ENCODE measurements at regions not wholly inside any gene's neighbourhood (a gene's known extent, or its start where the extent isn't known, plus 50 kb on each side); places are given as distances from the start of the nearest gene placed in this dataset.

DNA sequence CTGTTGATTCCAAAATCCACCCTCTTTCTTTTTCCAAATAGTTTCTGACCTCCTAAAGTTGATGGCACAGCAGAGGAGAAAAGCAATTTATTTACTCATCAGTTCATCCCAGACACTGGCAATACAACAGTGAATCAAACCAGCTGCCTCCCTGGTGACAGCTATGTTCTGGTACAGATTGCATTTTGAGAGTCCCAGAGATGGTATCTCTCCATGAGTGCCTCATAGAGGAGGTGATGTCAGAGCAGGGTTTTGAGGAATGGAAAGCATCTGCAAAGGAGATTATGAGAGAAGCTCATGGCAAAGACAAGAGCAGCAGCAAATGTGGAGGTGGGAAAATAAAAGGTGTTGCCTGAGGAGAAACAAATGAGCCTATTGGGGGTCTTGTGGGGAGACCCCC, 377.2 kb downstream of the MN1 start (continued):
- TF ChIP-seq BCL11A (IDR thresholded peaks at IDR 0.05; ENCODE audit: low read depth in 2 of 2, low read length in 2 of 2) (no peak), NANOG (IDR thresholded peaks at IDR 0.05; ENCODE audit: insufficient read depth, low read depth, low read length, poor library complexity, severe bottlenecking) (no peak), CBX5 (IDR thresholded peaks at IDR 0.05; ENCODE audit: low read depth, low read length) (no peak), HDAC2 (IDR thresholded peaks at IDR 0.05; ENCODE audit: borderline replicate concordance in 1 of 2, low read depth in 2 of 2, low read length in 2 of 2) (no peak), RFX5 (IDR thresholded peaks at IDR 0.05; ENCODE audit: borderline replicate concordance, low read depth, low read length) (no peak), FOSL1 (IDR thresholded peaks at IDR 0.05; ENCODE audit: insufficient read depth, low read depth, low read length) (no peak), JUND (IDR thresholded peaks at IDR 0.05; ENCODE audit: low read length) (no peak), POLR2A (IDR thresholded peaks at IDR 0.05; ENCODE audit: control extremely low read depth in 1 of 2, low read depth in 2 of 2, low read length in 2 of 2) (no peak)
- TF ChIP-seq, protein P1, sequence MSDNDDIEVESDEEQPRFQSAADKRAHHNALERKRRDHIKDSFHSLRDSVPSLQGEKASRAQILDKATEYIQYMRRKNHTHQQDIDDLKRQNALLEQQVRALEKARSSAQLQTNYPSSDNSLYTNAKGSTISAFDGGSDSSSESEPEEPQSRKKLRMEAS (IDR thresholded peaks at IDR 0.05) = no peak

Data from H1 (cell line).